ENCODE measurements at regions not wholly inside any gene's neighbourhood (a gene's known extent, or its start where the extent isn't known, plus 50 kb on each side); places are given as distances from the start of the nearest gene placed in this dataset.
A peak's percentile ranks its signal among the peaks of the same experiment; 100 is the strongest.

- no peak overlapping the region for H4K91ac ChIP-seq (ENCODE audit: insufficient read length, low read depth, low read length)
- no peak overlapping the region for H3K27ac ChIP-seq (ENCODE audit: insufficient read length, low read depth, low read length)
- no peak overlapping the region for H2BK20ac ChIP-seq (ENCODE audit: low read depth, low read length, poor library complexity, severe bottlenecking)
- H3K56ac ChIP-seq (ENCODE audit: insufficient read length, low read depth, low read length) = no peak overlapping the region
- Mint-ChIP-seq H3K4me3 (peak overlapping the region in 1 of 2 experiments; percentile 25; a peak in 2 of 5 replicates), H3K27ac (peak overlapping the region in 2 of 3 experiments; percentile 27 to 32; a peak in 3 of 7 replicates), H3K27me3 (ENCODE audit: low read depth) (no peaks in the 10 kb centered on the region), H3K4me1 (peaks cover 38 to 41% of the 10 kb centered on the region in 2 experiments), H3K36me3 (ENCODE audit: insufficient read depth in 1 of 3, low read depth in 3 of 3) (no peaks in the 10 kb centered on the region), H3K9me3 (no peaks in the 10 kb centered on the region)
- H3K79me2 ChIP-seq (ENCODE audit: insufficient read depth, low read length) = no peaks in the 10 kb centered on the region
- H3K79me1 ChIP-seq (ENCODE audit: insufficient read depth, low read depth, low read length, poor library complexity, severe bottlenecking) = no peaks in the 10 kb centered on the region
- no peaks in the 10 kb centered on the region for H3K23me2 ChIP-seq (ENCODE audit: insufficient read length, low read depth, low read length, poor library complexity, severe bottlenecking)
- H4K8ac ChIP-seq (replicated peaks; ENCODE audit: insufficient read length, low read depth, low read length) = no peak overlapping the region
- TF ChIP-seq, protein P1, sequence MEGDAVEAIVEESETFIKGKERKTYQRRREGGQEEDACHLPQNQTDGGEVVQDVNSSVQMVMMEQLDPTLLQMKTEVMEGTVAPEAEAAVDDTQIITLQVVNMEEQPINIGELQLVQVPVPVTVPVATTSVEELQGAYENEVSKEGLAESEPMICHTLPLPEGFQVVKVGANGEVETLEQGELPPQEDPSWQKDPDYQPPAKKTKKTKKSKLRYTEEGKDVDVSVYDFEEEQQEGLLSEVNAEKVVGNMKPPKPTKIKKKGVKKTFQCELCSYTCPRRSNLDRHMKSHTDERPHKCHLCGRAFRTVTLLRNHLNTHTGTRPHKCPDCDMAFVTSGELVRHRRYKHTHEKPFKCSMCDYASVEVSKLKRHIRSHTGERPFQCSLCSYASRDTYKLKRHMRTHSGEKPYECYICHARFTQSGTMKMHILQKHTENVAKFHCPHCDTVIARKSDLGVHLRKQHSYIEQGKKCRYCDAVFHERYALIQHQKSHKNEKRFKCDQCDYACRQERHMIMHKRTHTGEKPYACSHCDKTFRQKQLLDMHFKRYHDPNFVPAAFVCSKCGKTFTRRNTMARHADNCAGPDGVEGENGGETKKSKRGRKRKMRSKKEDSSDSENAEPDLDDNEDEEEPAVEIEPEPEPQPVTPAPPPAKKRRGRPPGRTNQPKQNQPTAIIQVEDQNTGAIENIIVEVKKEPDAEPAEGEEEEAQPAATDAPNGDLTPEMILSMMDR (conservative IDR thresholded peaks at IDR 0.05) = no peak
- H2BK5ac ChIP-seq (ENCODE audit: insufficient read length, low read length) = no peak overlapping the region
- DNase-seq = no peak
- H3K4me1 ChIP-seq (ENCODE audit: insufficient read depth, low read length) = peaks cover 14% of the 10 kb centered on the region; the same call in 1 of the 2 replicates
- H4K5ac ChIP-seq (ENCODE audit: insufficient read length, low read depth, low read length) = no peak overlapping the region
- H3K14ac ChIP-seq (ENCODE audit: insufficient read depth, low read length) = no peak overlapping the region
- no peak overlapping the region for H2BK120ac ChIP-seq (ENCODE audit: low read depth, low read length, poor library complexity, severe bottlenecking)
- H3K9ac ChIP-seq (ENCODE audit: extremely low read depth, insufficient read length, low read length) = no peak overlapping the region
- H4K20me1 ChIP-seq (ENCODE audit: control insufficient read depth, insufficient read depth, insufficient read length) = no peaks in the 10 kb centered on the region
- peak overlapping the region; percentile 42 for H3K4me2 ChIP-seq (ENCODE audit: insufficient read depth, insufficient read length, low read length)
- H2BK12ac ChIP-seq (ENCODE audit: insufficient read length, low read depth, low read length) = no peak overlapping the region
- H3K23ac ChIP-seq (ENCODE audit: insufficient read length, low read depth, low read length) = no peak overlapping the region
- no peak overlapping the region for H3K4ac ChIP-seq (ENCODE audit: low read depth, low read length)
- no peak overlapping the region for H2BK15ac ChIP-seq (ENCODE audit: low read depth, low read length)
- no peaks in the 10 kb centered on the region for H3K27me3 ChIP-seq (ENCODE audit: insufficient read depth, low read length)
- peak overlapping the region; percentile 92 for H2AFZ ChIP-seq (ENCODE audit: low read length)
- no peaks in the 10 kb centered on the region for H3K9me3 ChIP-seq (ENCODE audit: control insufficient read depth, low read depth, low read length)
- no peak overlapping the region for H2AK5ac ChIP-seq (ENCODE audit: insufficient read length, low read length)
- no peak overlapping the region for H3K18ac ChIP-seq (ENCODE audit: insufficient read length, low read depth, low read length)
- no CpG with 5 or more reads among the region's 11 CpGs for WGBS (ENCODE audit: extremely low coverage, insufficient read length, low lambda C conversion rate)
- no peak overlapping the region for H3T11ph ChIP-seq (ENCODE audit: low read length)
Observed at GRCh38 chr13:80132741-80133601, 208.0 kb downstream of the SPRY2 start.
